ENCODE measurements at regions not wholly inside any gene's neighbourhood (a gene's known extent, or its start where the extent isn't known, plus 50 kb on each side); places are given as distances from the start of the nearest gene placed in this dataset.

DNA sequence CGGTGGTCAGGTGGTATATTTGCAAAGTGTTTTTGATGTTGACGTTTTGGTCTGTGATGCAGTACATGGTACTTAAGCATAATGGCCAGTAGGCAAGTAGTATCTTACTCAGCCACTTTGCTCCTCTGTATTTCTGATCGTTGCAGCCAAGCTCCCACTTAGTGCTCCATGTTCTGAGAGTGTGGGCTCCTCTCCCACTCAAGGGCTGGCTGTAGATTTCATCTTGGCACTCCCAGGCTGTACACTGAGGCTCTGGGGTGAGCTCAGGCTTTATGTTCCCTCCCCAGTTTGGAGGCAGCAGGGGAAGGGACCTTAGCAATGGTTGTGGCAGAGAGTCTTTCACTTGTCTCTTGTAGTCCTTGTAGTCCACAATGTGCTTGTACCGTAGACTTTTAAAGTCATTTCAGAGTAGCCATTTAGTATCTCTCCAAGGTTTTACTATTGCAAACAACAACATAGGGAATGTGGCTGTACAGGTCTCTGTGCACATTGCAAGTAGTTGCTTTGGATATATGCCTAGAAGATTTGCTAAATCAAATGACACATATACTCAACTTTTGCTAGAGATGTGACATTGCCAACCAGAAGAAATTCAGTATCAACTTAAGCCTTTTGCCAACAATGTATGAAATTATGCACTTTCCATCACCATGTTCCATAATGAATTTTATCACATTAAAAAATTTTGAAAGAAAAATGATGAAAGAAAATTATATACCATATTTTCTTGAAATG, 304.3 kb upstream of the CTNND2 start:
- TF ChIP-seq, protein P1, sequence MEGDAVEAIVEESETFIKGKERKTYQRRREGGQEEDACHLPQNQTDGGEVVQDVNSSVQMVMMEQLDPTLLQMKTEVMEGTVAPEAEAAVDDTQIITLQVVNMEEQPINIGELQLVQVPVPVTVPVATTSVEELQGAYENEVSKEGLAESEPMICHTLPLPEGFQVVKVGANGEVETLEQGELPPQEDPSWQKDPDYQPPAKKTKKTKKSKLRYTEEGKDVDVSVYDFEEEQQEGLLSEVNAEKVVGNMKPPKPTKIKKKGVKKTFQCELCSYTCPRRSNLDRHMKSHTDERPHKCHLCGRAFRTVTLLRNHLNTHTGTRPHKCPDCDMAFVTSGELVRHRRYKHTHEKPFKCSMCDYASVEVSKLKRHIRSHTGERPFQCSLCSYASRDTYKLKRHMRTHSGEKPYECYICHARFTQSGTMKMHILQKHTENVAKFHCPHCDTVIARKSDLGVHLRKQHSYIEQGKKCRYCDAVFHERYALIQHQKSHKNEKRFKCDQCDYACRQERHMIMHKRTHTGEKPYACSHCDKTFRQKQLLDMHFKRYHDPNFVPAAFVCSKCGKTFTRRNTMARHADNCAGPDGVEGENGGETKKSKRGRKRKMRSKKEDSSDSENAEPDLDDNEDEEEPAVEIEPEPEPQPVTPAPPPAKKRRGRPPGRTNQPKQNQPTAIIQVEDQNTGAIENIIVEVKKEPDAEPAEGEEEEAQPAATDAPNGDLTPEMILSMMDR (IDR thresholded peaks at IDR 0.05; ENCODE audit: low read depth, low read length, poor library complexity, severe bottlenecking), result no peak
- TF ChIP-seq EZH2phosphoT487 (IDR thresholded peaks at IDR 0.05; ENCODE audit: borderline replicate concordance, low read length), result no peak

Measured in DOHH2 (cell line).